GM19193 (cell line): ENCODE measurements at regions not wholly inside any gene's neighbourhood (a gene's known extent, or its start where the extent isn't known, plus 50 kb on each side); places are given as distances from the start of the nearest gene placed in this dataset.

Experiments
- POLR2A ChIP-seq: IDR thresholded peaks from 4 replicates; pipeline ENCODE4 v1.6.1; 2011; ENCODE audit not compliant: insufficient read depth, insufficient read length; ENCODE audit errors: extremely low read depth

- no peak for TF ChIP-seq POLR2A
These were observed 184.9 kb downstream of the FAM43A start for GRCh38 chr3:194870394-194871110.

- no peak for TF ChIP-seq POLR2A
These were observed 185.6 kb downstream of the FAM43A start for GRCh38 chr3:194871143-194871863.

GRCh38 chr3:194871864-194872668 lies 186.4 kb downstream of the FAM43A start:
- no peak for TF ChIP-seq POLR2A

DNA sequence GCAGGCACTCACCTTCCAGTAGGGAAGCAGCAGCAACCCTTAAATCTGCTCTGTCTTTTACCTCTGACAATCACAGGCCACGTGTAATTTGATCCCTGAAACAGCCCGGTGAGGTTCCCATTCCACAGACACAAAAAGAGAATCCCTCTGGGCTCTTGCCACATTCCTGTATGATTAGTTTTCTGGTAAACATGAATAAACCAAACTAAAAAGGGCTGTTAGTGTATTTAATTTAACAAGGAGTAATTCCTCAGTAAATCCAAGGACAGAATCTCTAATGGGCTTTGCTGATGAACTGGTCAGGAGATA lies 186.9 kb downstream of the FAM43A start:
- no peak for TF ChIP-seq POLR2A

DNA sequence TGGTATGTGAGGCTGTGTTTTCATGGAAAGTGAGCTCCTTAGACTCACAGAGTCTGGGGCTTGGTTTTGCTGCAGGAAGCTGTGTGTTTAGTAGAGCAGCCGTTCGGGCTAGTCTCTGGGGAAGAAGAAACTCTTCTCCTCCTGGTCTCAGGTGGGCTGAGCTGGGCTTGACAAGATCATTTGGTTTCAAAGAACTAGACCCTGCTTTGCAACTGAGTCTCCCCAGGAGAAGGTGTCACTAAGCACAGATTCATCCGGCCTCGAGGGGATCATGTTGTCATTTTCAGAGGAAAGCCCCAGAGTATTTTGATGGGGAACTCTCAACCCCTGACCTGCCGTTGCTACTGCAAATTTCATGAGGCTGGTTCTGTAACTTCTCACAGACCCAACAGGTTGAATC lies 188.5 kb downstream of the FAM43A start:
- TF ChIP-seq POLR2A, result no peak

- TF ChIP-seq POLR2A, result no peak
These were observed 189.1 kb downstream of the FAM43A start for GRCh38 chr3:194874783-194875182.

DNA sequence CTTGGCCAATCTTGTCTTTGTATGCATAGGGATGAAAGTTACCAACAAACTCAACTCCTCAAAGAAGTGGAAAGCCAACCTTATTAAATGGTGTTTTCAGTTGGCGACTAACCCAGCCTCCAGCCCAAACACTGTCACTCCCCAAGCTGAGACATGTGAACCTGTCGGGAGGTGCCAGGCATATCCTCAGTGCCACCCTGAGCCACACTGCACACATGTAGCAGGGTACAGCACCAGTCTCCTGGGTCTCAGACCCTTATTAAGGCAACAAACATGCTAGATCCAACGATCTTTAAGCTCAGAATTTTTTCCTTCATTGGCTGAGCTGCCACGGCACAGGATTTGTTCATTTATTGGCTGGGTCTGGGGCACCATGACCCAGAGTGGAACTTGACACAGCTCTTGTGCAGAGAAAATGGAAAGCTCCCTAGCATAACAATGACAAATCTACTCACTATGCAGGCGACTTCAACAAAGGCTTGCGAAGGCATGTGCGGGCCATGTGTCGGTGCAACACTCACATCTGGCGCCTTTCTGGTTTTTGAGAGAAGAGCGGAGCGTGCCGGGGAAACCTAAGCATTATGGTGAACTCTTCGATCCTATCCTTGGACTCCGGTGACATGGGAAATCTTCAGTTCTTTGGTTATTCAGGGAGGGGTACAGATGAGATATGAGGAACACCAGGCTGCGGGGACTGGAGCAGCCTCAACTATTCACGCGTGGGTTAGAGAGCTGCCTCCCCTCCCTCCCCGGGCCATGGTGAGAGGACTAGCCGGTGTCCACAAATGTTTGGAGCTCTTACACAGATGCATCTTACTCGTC lies 190.1 kb downstream of the FAM43A start:
- TF ChIP-seq POLR2A, result no peak

GRCh38 chr3:194876403-194877095 lies 190.9 kb downstream of the FAM43A start:
- no peak for TF ChIP-seq POLR2A

DNA sequence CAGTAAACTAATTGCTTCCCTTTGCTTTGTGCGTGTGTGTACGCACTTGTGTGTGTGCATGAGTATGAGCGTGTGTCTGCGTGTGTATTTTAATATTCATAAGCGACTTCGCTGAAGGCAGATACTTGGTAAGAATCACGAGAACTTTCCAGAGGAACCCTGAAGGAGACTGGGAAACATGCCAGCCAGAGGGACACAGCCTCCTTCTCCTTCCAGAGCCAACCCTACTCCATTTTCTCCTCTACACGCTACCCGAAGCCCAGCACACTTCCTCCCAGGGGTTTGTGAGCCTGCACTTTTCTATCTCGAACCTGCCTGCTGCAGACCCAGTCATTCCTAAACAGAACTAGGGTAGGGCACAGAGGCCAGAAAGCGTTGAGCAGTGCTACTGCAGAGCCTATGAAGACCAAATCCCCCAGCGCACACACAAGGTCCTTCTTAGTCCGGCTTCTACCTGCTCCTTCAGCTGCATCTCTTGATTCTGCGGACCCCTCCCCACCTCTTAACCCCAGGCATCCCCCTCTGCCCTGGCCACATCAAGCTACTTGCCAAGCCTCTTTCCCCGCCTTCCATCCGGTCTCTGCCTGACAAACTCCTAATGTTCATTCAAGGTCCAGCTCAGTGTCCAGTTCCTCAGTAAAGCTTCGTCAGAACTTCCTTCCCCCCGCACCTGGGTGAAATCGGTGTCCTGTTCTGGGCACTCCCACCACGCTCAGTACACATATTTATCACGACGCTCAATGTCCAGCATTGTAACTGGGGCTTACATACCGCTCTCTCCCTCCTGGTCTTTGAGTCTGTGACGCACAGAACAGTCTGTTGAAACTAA lies 191.8 kb downstream of the FAM43A start:
- no peak for TF ChIP-seq POLR2A

- TF ChIP-seq POLR2A, result no peak
These were observed 193.6 kb downstream of the FAM43A start for GRCh38 chr3:194879126-194879877.

DNA sequence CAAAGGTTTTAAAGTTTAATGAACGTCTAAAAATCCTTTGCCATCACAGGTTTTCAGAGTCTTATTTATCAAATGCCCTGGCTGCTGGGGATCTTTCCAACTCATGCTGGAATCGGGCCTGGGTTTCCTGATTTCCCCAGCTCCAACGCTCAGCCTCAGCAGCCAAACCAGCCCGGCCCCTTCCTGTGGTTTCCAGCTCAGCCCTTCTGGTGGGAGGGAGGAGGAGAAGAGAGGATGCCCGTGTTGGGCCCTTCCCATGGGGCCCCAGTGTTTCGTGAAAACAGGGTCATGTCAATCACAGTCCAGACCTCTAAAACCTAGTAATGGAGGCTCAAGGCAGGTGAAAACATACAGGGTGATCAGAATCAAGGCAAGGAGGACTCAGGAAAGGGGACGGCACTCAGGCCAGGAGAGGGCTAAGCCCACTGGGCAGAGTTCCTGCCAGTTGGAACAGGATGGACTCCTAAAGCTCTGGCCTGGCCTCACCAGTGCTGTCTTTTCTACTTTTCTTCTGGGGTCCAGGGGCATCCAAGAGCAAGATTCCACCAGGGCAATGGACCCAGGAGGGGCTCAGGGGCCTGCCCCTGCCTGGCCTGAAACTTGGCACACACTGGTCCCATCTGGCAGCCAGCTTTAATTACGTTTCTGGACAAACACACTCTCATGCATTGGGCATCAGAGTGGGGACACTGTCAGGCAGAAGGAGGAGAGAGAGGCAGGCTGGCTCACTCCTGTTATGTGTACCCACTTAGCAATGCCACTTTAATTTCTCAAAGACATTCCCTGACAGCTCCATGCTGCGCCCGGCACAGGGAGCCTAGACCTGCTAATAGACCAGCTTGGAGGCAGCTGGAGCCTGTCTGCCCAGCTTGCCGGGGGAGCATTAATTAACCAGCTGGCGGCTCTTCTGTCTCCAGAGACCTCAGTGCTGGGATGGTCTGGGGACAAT lies 194.6 kb downstream of the FAM43A start:
- TF ChIP-seq POLR2A, result no peak
